NOMO-1 (cell line): ENCODE measurements at regions not wholly inside any gene's neighbourhood (a gene's known extent, or its start where the extent isn't known, plus 50 kb on each side); places are given as distances from the start of the nearest gene placed in this dataset.

Experiments
- DNase-seq, 2 experiments: peaks; one replicate each; lab custom pipeline; 2025; ENCODE audit not compliant: unreplicated experiment in 2 of 2; lab: John Stamatoyannopoulos, UW

- DNase-seq, result no peak
These were observed 375.3 kb upstream of the CDH5 start for GRCh38 chr16:65991149-65991701.

GRCh38 chr16:65989861-65990604 lies 376.5 kb upstream of the CDH5 start:
- no peak for DNase-seq

GRCh38 chr16:65988024-65988595 lies 378.4 kb upstream of the CDH5 start:
- DNase-seq, result no peak

GRCh38 chr16:65984296-65984695 lies 382.2 kb upstream of the CDH5 start:
- no peak for DNase-seq

- no peak for DNase-seq
These were observed 385.4 kb upstream of the CDH5 start for GRCh38 chr16:65981057-65981456.

GRCh38 chr16:65975049-65975708 lies 391.3 kb upstream of the CDH5 start:
- no peak for DNase-seq

GRCh38 chr16:65967376-65967775 lies 399.1 kb upstream of the CDH5 start:
- no peak for DNase-seq

GRCh38 chr16:65965628-65966027 lies 400.9 kb upstream of the CDH5 start:
- DNase-seq, result no peak

GRCh38 chr16:65964752-65965151 lies 401.7 kb upstream of the CDH5 start:
- DNase-seq, result no peak

GRCh38 chr16:65961476-65962143 lies 404.9 kb upstream of the CDH5 start:
- DNase-seq, result no peak

- no peak for DNase-seq
These were observed 406.5 kb upstream of the CDH5 start for GRCh38 chr16:65959983-65960382.

GRCh38 chr16:65958086-65958485 lies 408.4 kb upstream of the CDH5 start:
- DNase-seq, result no peak

GRCh38 chr16:65956100-65956499 lies 410.4 kb upstream of the CDH5 start:
- no peak for DNase-seq

- no peak for DNase-seq
These were observed 412.0 kb upstream of the CDH5 start for GRCh38 chr16:65954446-65954845.

GRCh38 chr16:65950211-65950610 lies 416.3 kb upstream of the CDH5 start:
- DNase-seq, result no peak

- DNase-seq, result no peak
These were observed 418.1 kb upstream of the CDH5 start for GRCh38 chr16:65948361-65948760.

GRCh38 chr16:65947951-65948350 lies 418.5 kb upstream of the CDH5 start:
- no peak for DNase-seq

- DNase-seq, result no peak
These were observed 421.0 kb upstream of the CDH5 start for GRCh38 chr16:65945493-65945892.

- DNase-seq, result no peak
These were observed 422.1 kb upstream of the CDH5 start for GRCh38 chr16:65944361-65944760.

GRCh38 chr16:65940711-65941110 lies 425.8 kb upstream of the CDH5 start:
- no peak for DNase-seq

GRCh38 chr16:65938083-65938482 lies 428.4 kb upstream of the CDH5 start:
- DNase-seq, result no peak
